ENCODE measurements at regions not wholly inside any gene's neighbourhood (a gene's known extent, or its start where the extent isn't known, plus 50 kb on each side); places are given as distances from the start of the nearest gene placed in this dataset.

DNA sequence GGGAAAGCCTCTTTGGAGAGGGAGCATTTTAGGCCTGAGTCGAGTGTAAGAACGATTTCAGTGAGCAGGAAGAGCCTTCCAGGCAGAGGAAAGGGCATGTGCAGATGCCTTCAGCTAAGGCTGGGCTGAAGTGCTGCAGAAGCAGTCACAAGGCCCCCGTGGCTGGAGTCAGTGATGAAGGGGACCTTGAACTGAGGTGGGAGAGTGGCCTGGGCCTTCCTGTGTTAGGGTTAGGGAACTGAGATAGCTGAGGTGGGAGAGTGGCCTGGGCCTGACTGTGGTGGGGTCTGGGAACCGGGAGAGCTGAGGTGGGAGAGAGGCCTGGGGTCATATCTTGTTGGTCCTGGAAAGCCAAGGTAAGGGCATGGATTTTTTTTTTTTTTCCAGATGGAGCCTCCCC lies 50.9 kb upstream of the ETV3 start:
- Mint-ChIP-seq H3K36me3 (ENCODE audit: low read depth, unreplicated experiment) (no peaks in the 10 kb centered on the region), H3K9me3 (ENCODE audit: unreplicated experiment) (no peaks in the 10 kb centered on the region), H3K4me1 (ENCODE audit: unreplicated experiment) (peaks cover under 1% of the 10 kb centered on the region), H3K27ac (ENCODE audit: unreplicated experiment) (no peak overlapping the region), H3K27me3 (ENCODE audit: unreplicated experiment) (peaks cover 2% of the 10 kb centered on the region), H3K4me3 (ENCODE audit: unreplicated experiment) (no peak overlapping the region)
- TF ChIP-seq CTCF (IDR thresholded peaks at IDR 0.05; ENCODE audit: unreplicated experiment), result no peak
- no peak for DNase-seq (ENCODE audit: low spot score)

Data from endothelial cell (in vitro differentiated cells).